IMR-90 (cell line): ENCODE measurements at regions not wholly inside any gene's neighbourhood (a gene's known extent, or its start where the extent isn't known, plus 50 kb on each side); places are given as distances from the start of the nearest gene placed in this dataset.

Source experiments
- ATAC-seq: fragments of 200-7000 bp; cut with Tn5 transposase; 2 replicates; pipeline ENCODE4 v1.9.1; 2020; ENCODE audit warnings: low read depth, mild to moderate bottlenecking, moderate library complexity
- BruUV-seq: library from RNA; stranded (reverse); fragments of 400-500 nt; replicated peaks from 2 replicates; lab custom pipeline; 2021; lab: Mats Ljungman, UMichigan
- CTCF ChIA-PET: fragments of 300-600 bp; formaldehyde crosslinking; extraction: SDS; loops from one replicate; lab custom pipeline; 2021; ENCODE audit warnings: antibody characterized with exemption; lab: Yijun Ruan, JAX
- POLR2A ChIA-PET: fragments of 300-600 bp; sonication (Branson Sonifier 250); formaldehyde crosslinking; loops from one replicate; lab custom pipeline; 2022; ENCODE audit warnings: antibody characterized with exemption; ENCODE audit not compliant: unreplicated experiment; lab: Charles Lee
- DNase-seq: peaks from one replicate; pipeline ENCODE4 v3.0.0; 2013
- H2AFZ ChIP-seq: replicated peaks from 2 replicates; pipeline ENCODE3; 2013; ENCODE audit warnings: low read length, mild to moderate bottlenecking; ENCODE audit not compliant: poor library complexity
- H2AK5ac ChIP-seq: 2 replicates; pipeline ENCODE4 v1.6.1; 2013; ENCODE audit warnings: low read depth, low read length, inconsistent platforms
- H2AK9ac ChIP-seq: replicated peaks from 2 replicates; pipeline ENCODE3; 2013; ENCODE audit warnings: mild to moderate bottlenecking, low read depth, low read length, moderate library complexity; ENCODE audit not compliant: poor library complexity
- H2BK120ac ChIP-seq: 2 replicates; pipeline ENCODE4 v1.6.1; 2013; ENCODE audit warnings: low read depth, low read length, inconsistent platforms
- H2BK15ac ChIP-seq: 3 replicates; pipeline ENCODE4 v1.6.1; 2013; ENCODE audit warnings: low read depth, low read length, inconsistent platforms
- H2BK20ac ChIP-seq: 2 replicates; pipeline ENCODE4 v1.6.1; 2013; ENCODE audit warnings: low read depth, mild to moderate bottlenecking, inconsistent platforms, low read length, moderate library complexity
- H2BK5ac ChIP-seq: 2 replicates; pipeline ENCODE4 v1.6.1; 2013; ENCODE audit warnings: mild to moderate bottlenecking, low read depth, low read length, inconsistent platforms; ENCODE audit not compliant: poor library complexity, severe bottlenecking
- H3K14ac ChIP-seq: replicated peaks from 2 replicates; pipeline ENCODE4 v1.6.1; 2013; ENCODE audit warnings: low read depth, low read length, inconsistent platforms
- H3K18ac ChIP-seq: 2 replicates; pipeline ENCODE4 v1.6.1; 2013; ENCODE audit warnings: low read depth, low read length, control low read depth
- H3K23ac ChIP-seq: 2 replicates; pipeline ENCODE4 v1.6.1; 2013; ENCODE audit warnings: low read depth, low read length, inconsistent platforms
- H3K27ac ChIP-seq: 2 replicates; pipeline ENCODE4 v1.5.1; 2013; ENCODE audit warnings: mild to moderate bottlenecking, control low read depth, low read length; ENCODE audit not compliant: insufficient read depth
- H3K27me3 ChIP-seq: 2 replicates; pipeline ENCODE4 v1.6.1; 2013; ENCODE audit warnings: low read length; ENCODE audit not compliant: control insufficient read depth, insufficient read depth
- H3K36me3 ChIP-seq: 2 replicates; pipeline ENCODE4 v1.6.1; 2013; ENCODE audit warnings: low read length, mixed read lengths; ENCODE audit not compliant: control insufficient read depth, insufficient read depth
- H3K4ac ChIP-seq: 2 replicates; pipeline ENCODE4 v1.6.1; 2013; ENCODE audit warnings: low read depth, low read length, inconsistent platforms
- H3K4me1 ChIP-seq: 2 replicates; pipeline ENCODE4 v1.6.1; 2013; ENCODE audit warnings: low read length, mixed read lengths; ENCODE audit not compliant: control insufficient read depth, insufficient read depth
- H3K4me2 ChIP-seq: 2 replicates; pipeline ENCODE4 v1.6.1; 2013; ENCODE audit warnings: low read depth, mild to moderate bottlenecking, control low read depth, low read length, moderate library complexity
- H3K4me3 ChIP-seq: 2 replicates; pipeline ENCODE4 v1.5.1; 2013; ENCODE audit warnings: low read depth, mild to moderate bottlenecking, control low read depth, low read length, moderate library complexity; ENCODE audit not compliant: insufficient read depth
- H3K56ac ChIP-seq: 2 replicates; pipeline ENCODE4 v1.6.1; 2013; ENCODE audit warnings: low read length, inconsistent platforms; ENCODE audit not compliant: insufficient read depth; ENCODE audit errors: extremely low read depth
- H3K79me1 ChIP-seq, 2 experiments: 2 replicates each; pipeline ENCODE4 v1.6.1; 2013; ENCODE audit warnings: low read length in 2 of 2, inconsistent platforms in 1 of 2, low read depth in 1 of 2
- H3K9ac ChIP-seq: 2 replicates; pipeline ENCODE4 v1.6.1; 2013; ENCODE audit warnings: low read depth, low read length, control low read depth
- H3K9me1 ChIP-seq: 2 replicates; pipeline ENCODE4 v1.6.1; 2013; ENCODE audit warnings: low read length, inconsistent platforms; ENCODE audit not compliant: insufficient read depth
- H3K9me3 ChIP-seq: 2 replicates; pipeline ENCODE4 v1.6.1; 2013; ENCODE audit warnings: low read length; ENCODE audit not compliant: control insufficient read depth, insufficient read depth
- H4K20me1 ChIP-seq: 2 replicates; pipeline ENCODE4 v1.6.1; 2013; ENCODE audit warnings: low read length, inconsistent platforms; ENCODE audit not compliant: insufficient read depth
- H4K5ac ChIP-seq: 2 replicates; pipeline ENCODE4 v1.6.1; 2013; ENCODE audit warnings: mild to moderate bottlenecking, low read depth, low read length, control low read depth
- H4K8ac ChIP-seq, 2 experiments: 2 replicates each; pipeline ENCODE4 v1.6.1; 2013; ENCODE audit warnings: low read depth in 2 of 2, low read length in 2 of 2, control low read depth in 1 of 2, inconsistent platforms in 1 of 2
- H4K91ac ChIP-seq: 2 replicates; pipeline ENCODE4 v1.6.1; 2013; ENCODE audit warnings: low read depth, low read length, inconsistent platforms; ENCODE audit not compliant: insufficient read depth
- BHLHE40 ChIP-seq: fragments of 150-350 bp; IDR thresholded peaks from 2 replicates; pipeline ENCODE4 v1.6.1; 2016; ENCODE audit warnings: mild to moderate bottlenecking, low read depth, low read length
- CEBPB ChIP-seq: IDR thresholded peaks from 2 replicates; pipeline ENCODE4 v1.6.1; 2012; ENCODE audit warnings: low read depth, low read length, improper control_type of control experiment
- CHD1 ChIP-seq: IDR thresholded peaks from 2 replicates; pipeline ENCODE4 v1.6.1; 2012; ENCODE audit warnings: low read depth, low read length, improper control_type of control experiment
- CTCF ChIP-seq: conservative IDR thresholded peaks from 2 replicates; pipeline ENCODE4 v1.5.1; 2012; ENCODE audit warnings: mild to moderate bottlenecking, low read depth, low read length, improper control_type of control experiment
- ELK1 ChIP-seq: fragments of 150-350 bp; IDR thresholded peaks from 2 replicates; pipeline ENCODE4 v1.6.1; 2016; ENCODE audit warnings: low read depth, mild to moderate bottlenecking, low read length, moderate library complexity, borderline replicate concordance
- FOS ChIP-seq: fragments of 150-350 bp; IDR thresholded peaks from 2 replicates; pipeline ENCODE4 v1.6.1; 2016; ENCODE audit warnings: low read depth, low read length
- MAFK ChIP-seq: IDR thresholded peaks from 2 replicates; pipeline ENCODE4 v1.6.1; 2012; ENCODE audit warnings: low read depth, low read length, improper control_type of control experiment
- MAZ ChIP-seq: IDR thresholded peaks from 2 replicates; pipeline ENCODE4 v1.6.1; 2012; ENCODE audit warnings: low read depth, mild to moderate bottlenecking, low read length, improper control_type of control experiment, moderate library complexity, borderline replicate concordance
- MXI1 ChIP-seq: IDR thresholded peaks from 2 replicates; pipeline ENCODE4 v1.6.1; 2012; ENCODE audit warnings: low read depth, mild to moderate bottlenecking, low read length, moderate library complexity, borderline replicate concordance
- NFE2L2 ChIP-seq: fragments of 150-350 bp; IDR thresholded peaks from 2 replicates; pipeline ENCODE4 v1.6.1; 2016; ENCODE audit warnings: low read depth, mild to moderate bottlenecking, low read length
- POLR2A ChIP-seq: IDR thresholded peaks from 2 replicates; pipeline ENCODE4 v1.6.1; 2012; ENCODE audit warnings: mild to moderate bottlenecking, low read depth, low read length
- RAD21 ChIP-seq: IDR thresholded peaks from 2 replicates; pipeline ENCODE4 v1.6.1; 2012; ENCODE audit warnings: low read length, improper control_type of control experiment
- RCOR1 ChIP-seq: IDR thresholded peaks from 2 replicates; pipeline ENCODE4 v1.6.1; 2012; ENCODE audit warnings: mild to moderate bottlenecking, low read length, improper control_type of control experiment; ENCODE audit not compliant: insufficient replicate concordance
- RFX5 ChIP-seq: IDR thresholded peaks from 2 replicates; pipeline ENCODE4 v1.8.0; 2012; ENCODE audit warnings: low read depth, mild to moderate bottlenecking, low read length, moderate library complexity
- SMC3 ChIP-seq: fragments of 150-350 bp; IDR thresholded peaks from 2 replicates; pipeline ENCODE4 v1.6.1; 2016; ENCODE audit warnings: low read depth, mild to moderate bottlenecking, antibody characterized with exemption, low read length, moderate library complexity
- WGBS, 2 experiments: methylation state at CpG; one replicate each; pipeline versions ENCODE4 v1.1.5 to v1.1.7; 2013; ENCODE audit warnings: missing lambda C conversion rate in 2 of 2; ENCODE audit not compliant: insufficient read length in 1 of 2; ENCODE audit errors: extremely low coverage in 2 of 2; 5-methylcytosine and 5-hydroxymethylcytosine counted together
- dilution Hi-C: fragments of 300-500 bp; cut with HindIII; formaldehyde crosslinking; loops from one replicate; pipeline ENCODE4 v1.14.3; 2018; ENCODE audit warnings: low sequenced_read_pairs; ENCODE audit not compliant: unreplicated experiment
- in situ Hi-C: fragments of 300-500 bp; cut with MboI; formaldehyde crosslinking; loops from 3 replicates; pipeline ENCODE4 v1.14.3; 2019; ENCODE audit warnings: low sequenced_read_pairs, inconsistent platforms, mixed read lengths
- intact Hi-C: fragments of 100-400 bp; cut with micrococcal nuclease; formaldehyde crosslinking; loops from 2 replicates; pipeline ENCODE4 v1.10.0; 2022
- TF ChIP-seq, protein P1 (sequence below): fragments of 150-350 bp; IDR thresholded peaks from 2 replicates; pipeline ENCODE4 v1.6.1; 2017; ENCODE audit warnings: mild to moderate bottlenecking, antibody characterized with exemption, low read length, low read depth

- Histone ChIP-seq H3K27me3 (no peaks in the 10 kb centered on the region), H3K9me1 (no peaks in the 10 kb centered on the region), H2BK5ac (no peak overlapping the region), H3K4me3 (no peak overlapping the region), H4K5ac (no peak overlapping the region), H4K8ac (no peak overlapping the region), H3K23ac (no peak overlapping the region), H3K4me2 (no peak overlapping the region), H4K20me1 (no peaks in the 10 kb centered on the region), H2AK5ac (no peak overlapping the region), H3K4me1 (no peaks in the 10 kb centered on the region), H2BK120ac (no peak overlapping the region), H3K18ac (no peak overlapping the region), H3K9me3 (no peaks in the 10 kb centered on the region), H3K79me1 (no peaks in the 10 kb centered on the region), H4K91ac (no peak overlapping the region), H2AK9ac (no peak overlapping the region), H3K4ac (no peak overlapping the region), H2AFZ (no peak overlapping the region), H3K14ac (no peak overlapping the region), H2BK15ac (no peak overlapping the region), H3K56ac (no peak overlapping the region), H3K27ac (no peak overlapping the region), H2BK20ac (no peak overlapping the region), H3K36me3 (no peaks in the 10 kb centered on the region), H3K9ac (no peak overlapping the region)
- no peak for ATAC-seq
- no TSS peak for BruUV-seq
- WGBS, 2 experiments, result no CpG with 5 or more reads among the region's 1 CpG
- dilution Hi-C loops, result no loop called here
- in situ Hi-C loops, result no loop called here
- POLR2A ChIA-PET, result no interaction called here
- CTCF ChIA-PET, result no interaction called here
- intact Hi-C loops, result no loop called here
- DNase-seq, result no peak
- TF ChIP-seq BHLHE40, result no peak
- TF ChIP-seq POLR2A, result no peak
- TF ChIP-seq FOS, result no peak
- no peak for TF ChIP-seq MXI1
- TF ChIP-seq, protein P1, sequence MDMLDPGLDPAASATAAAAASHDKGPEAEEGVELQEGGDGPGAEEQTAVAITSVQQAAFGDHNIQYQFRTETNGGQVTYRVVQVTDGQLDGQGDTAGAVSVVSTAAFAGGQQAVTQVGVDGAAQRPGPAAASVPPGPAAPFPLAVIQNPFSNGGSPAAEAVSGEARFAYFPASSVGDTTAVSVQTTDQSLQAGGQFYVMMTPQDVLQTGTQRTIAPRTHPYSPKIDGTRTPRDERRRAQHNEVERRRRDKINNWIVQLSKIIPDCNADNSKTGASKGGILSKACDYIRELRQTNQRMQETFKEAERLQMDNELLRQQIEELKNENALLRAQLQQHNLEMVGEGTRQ, result no peak
- TF ChIP-seq RAD21, result no peak
- no peak for TF ChIP-seq CTCF
- TF ChIP-seq CEBPB, result no peak
- TF ChIP-seq MAFK, result no peak
- TF ChIP-seq RFX5, result no peak
- TF ChIP-seq NFE2L2, result no peak
- TF ChIP-seq RCOR1, result no peak
- no peak for TF ChIP-seq MAZ
- no peak for TF ChIP-seq SMC3
- TF ChIP-seq CHD1, result no peak
- TF ChIP-seq ELK1, result no peak
These were observed 1159.4 kb upstream of the ADGRB3 start for GRCh38 chr6:67475700-67476099.
